IPS-15b (cell line): ENCODE measurements at regions not wholly inside any gene's neighbourhood (a gene's known extent, or its start where the extent isn't known, plus 50 kb on each side); places are given as distances from the start of the nearest gene placed in this dataset.

ENCODE experiments used
- H3K27me3 ChIP-seq: one replicate; pipeline ENCODE4 v1.6.1; 2013; ENCODE audit warnings: low read length; ENCODE audit not compliant: control insufficient read depth, insufficient read depth
- H3K36me3 ChIP-seq: one replicate; pipeline ENCODE4 v1.6.1; 2013; ENCODE audit warnings: low read length; ENCODE audit not compliant: control insufficient read depth, insufficient read depth
- H3K4me1 ChIP-seq: one replicate; pipeline ENCODE4 v1.6.1; 2013; ENCODE audit warnings: mild to moderate bottlenecking, low read length; ENCODE audit not compliant: control insufficient read depth, insufficient read depth
- H3K4me3 ChIP-seq: one replicate; pipeline ENCODE4 v1.5.1; 2013; ENCODE audit warnings: low read depth, low read length
- H3K9ac ChIP-seq: one replicate; pipeline ENCODE4 v1.6.1; 2013; ENCODE audit warnings: low read depth, mild to moderate bottlenecking, low read length
- H3K9me3 ChIP-seq: one replicate; pipeline ENCODE4 v1.6.1; 2013; ENCODE audit warnings: mild to moderate bottlenecking, low read length; ENCODE audit not compliant: control insufficient read depth, insufficient read depth

DNA sequence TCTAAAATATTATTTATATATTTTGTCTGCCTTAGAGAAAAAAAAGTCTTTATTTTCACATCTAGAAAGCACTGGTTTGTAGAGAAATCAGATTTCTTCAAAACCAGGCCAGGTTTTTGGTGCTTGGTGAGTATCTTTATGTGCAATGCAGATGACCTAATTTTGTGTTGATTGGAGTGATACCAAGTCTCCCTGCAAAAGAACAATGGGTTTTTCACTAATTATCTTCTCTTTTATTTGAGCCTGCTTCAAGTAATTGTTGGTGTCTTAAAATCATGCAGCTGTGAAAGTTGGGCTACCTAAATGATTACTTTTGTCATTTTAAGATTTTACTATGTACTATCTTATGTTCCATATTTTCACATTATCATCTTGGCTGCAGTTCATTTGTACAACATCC is 874.7 kb downstream of the TFAP2A start:
- H3K9ac ChIP-seq: no peak overlapping the region
- H3K9me3 ChIP-seq: no peaks in the 10 kb centered on the region
- H3K27me3 ChIP-seq: no peaks in the 10 kb centered on the region
- H3K36me3 ChIP-seq: no peaks in the 10 kb centered on the region
- no peaks in the 10 kb centered on the region for H3K4me1 ChIP-seq
- H3K4me3 ChIP-seq: no peak overlapping the region

- Histone ChIP-seq H3K36me3 (no peaks in the 10 kb centered on the region), H3K9ac (no peak overlapping the region), H3K9me3 (no peaks in the 10 kb centered on the region), H3K4me1 (no peaks in the 10 kb centered on the region), H3K4me3 (no peak overlapping the region), H3K27me3 (no peaks in the 10 kb centered on the region)
Measured at GRCh38 chr6:9539231-9539755, 875.6 kb downstream of the TFAP2A start.

DNA sequence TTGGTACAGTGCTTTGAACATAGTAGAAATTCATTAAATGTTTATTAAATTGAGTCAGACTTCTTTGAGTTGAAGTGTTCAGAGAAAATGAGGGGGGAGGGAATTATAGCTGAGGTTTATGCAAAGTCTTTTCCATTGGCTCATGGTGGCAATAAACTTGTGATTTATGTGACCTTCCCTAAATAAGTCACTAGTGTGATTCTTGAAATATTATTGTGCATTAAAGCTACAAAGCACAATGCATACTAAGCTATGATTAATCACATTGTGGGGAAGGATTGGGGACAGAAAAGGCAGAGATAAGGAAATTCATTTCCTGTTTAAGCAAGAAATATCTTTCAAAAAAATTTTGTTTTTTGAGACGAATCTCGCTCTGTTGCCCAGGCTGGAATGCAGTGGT is 877.5 kb downstream of the TFAP2A start:
- Histone ChIP-seq H3K4me1 (no peaks in the 10 kb centered on the region), H3K9ac (no peak overlapping the region), H3K36me3 (no peaks in the 10 kb centered on the region), H3K9me3 (no peaks in the 10 kb centered on the region), H3K4me3 (no peak overlapping the region), H3K27me3 (no peaks in the 10 kb centered on the region)

- H3K9ac ChIP-seq: no peak overlapping the region
- no peaks in the 10 kb centered on the region for H3K9me3 ChIP-seq
- H3K36me3 ChIP-seq: no peaks in the 10 kb centered on the region
- H3K27me3 ChIP-seq: no peaks in the 10 kb centered on the region
- no peaks in the 10 kb centered on the region for H3K4me1 ChIP-seq
- H3K4me3 ChIP-seq: no peak overlapping the region
Measured at GRCh38 chr6:9535106-9535505, 879.8 kb downstream of the TFAP2A start.

GRCh38 chr6:9532621-9533557 is 882.0 kb downstream of the TFAP2A start:
- no peak overlapping the region for H3K9ac ChIP-seq
- H3K9me3 ChIP-seq: no peaks in the 10 kb centered on the region
- no peak overlapping the region for H3K4me3 ChIP-seq
- no peaks in the 10 kb centered on the region for H3K27me3 ChIP-seq
- no peaks in the 10 kb centered on the region for H3K36me3 ChIP-seq
- no peaks in the 10 kb centered on the region for H3K4me1 ChIP-seq

DNA sequence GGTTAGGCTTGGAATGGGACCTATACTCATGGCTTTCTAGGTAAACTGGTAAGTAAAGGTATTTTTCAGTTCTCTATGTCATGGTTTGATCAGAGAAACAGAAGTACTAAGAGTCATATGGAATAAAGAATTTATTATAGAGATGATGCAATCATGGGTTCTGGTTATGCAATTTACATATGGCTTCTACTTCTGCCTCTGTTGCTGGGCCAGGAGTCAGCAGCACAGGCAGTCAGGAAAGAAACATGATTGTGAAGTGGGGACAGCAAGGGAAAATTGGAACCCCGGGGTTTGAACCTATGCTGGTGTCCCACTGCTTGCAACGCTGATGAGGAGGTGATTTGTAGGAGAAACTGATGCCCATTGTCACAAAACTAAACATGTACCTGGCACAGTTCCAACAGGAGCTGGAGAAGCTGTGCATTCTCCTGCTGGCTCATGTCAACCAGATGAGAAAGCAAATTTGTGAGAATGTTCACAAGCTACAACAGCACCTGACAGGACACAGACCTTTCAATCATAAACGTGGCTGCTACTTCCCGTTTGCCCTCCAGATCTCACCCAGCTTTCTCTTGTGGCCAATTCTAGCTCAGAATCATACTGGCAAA is 887.1 kb downstream of the TFAP2A start:
- no peaks in the 10 kb centered on the region for H3K27me3 ChIP-seq
- no peaks in the 10 kb centered on the region for H3K4me1 ChIP-seq

GRCh38 chr6:9523462-9523861 is 891.4 kb downstream of the TFAP2A start:
- Histone ChIP-seq H3K4me1 (no peaks in the 10 kb centered on the region), H3K9me3 (no peaks in the 10 kb centered on the region), H3K9ac (no peak overlapping the region), H3K36me3 (no peaks in the 10 kb centered on the region), H3K4me3 (no peak overlapping the region), H3K27me3 (no peaks in the 10 kb centered on the region)

More for the DNA sequence above, 887.1 kb downstream of the TFAP2A start:
- Histone ChIP-seq H3K9me3 (no peaks in the 10 kb centered on the region), H3K4me3 (no peak overlapping the region), H3K36me3 (no peaks in the 10 kb centered on the region), H3K9ac (no peak overlapping the region)

DNA sequence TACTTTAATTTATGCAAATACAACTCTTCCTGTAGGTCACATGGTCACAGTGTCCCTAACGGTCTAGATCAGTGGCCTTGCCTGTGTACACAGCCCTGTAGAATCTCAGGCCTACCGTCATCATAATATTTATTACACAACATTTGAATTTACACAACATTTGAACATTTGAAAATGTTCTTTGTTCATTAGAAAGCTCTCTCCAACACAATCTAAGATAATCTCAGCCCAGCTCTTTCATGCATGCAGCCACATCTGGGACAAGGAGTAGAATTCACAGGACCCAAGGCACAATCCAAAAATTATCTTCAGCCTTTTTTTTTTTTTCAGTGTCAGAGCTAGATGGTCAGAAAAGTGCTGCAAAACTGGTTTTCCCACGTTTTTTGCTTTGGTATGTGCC is 892.8 kb downstream of the TFAP2A start:
- H3K4me3 ChIP-seq: no peak overlapping the region

GRCh38 chr6:9521152-9521530 is 893.7 kb downstream of the TFAP2A start:
- H3K27me3 ChIP-seq: no peaks in the 10 kb centered on the region
- no peak overlapping the region for H3K9ac ChIP-seq
- no peaks in the 10 kb centered on the region for H3K4me1 ChIP-seq
- H3K36me3 ChIP-seq: no peaks in the 10 kb centered on the region
- no peak overlapping the region for H3K4me3 ChIP-seq
- no peaks in the 10 kb centered on the region for H3K9me3 ChIP-seq

More for the DNA sequence above, 892.8 kb downstream of the TFAP2A start:
- no peaks in the 10 kb centered on the region for H3K4me1 ChIP-seq
- no peaks in the 10 kb centered on the region for H3K9me3 ChIP-seq
- no peaks in the 10 kb centered on the region for H3K36me3 ChIP-seq
- H3K27me3 ChIP-seq: no peaks in the 10 kb centered on the region
- H3K9ac ChIP-seq: no peak overlapping the region

- Histone ChIP-seq H3K4me1 (peaks cover 2% of the 10 kb centered on the region), H3K36me3 (no peaks in the 10 kb centered on the region), H3K9ac (no peak overlapping the region), H3K27me3 (no peaks in the 10 kb centered on the region), H3K4me3 (no peak overlapping the region), H3K9me3 (no peaks in the 10 kb centered on the region)
Measured at GRCh38 chr6:9520417-9521151, 894.3 kb downstream of the TFAP2A start.

- H3K27me3 ChIP-seq: no peaks in the 10 kb centered on the region
- H3K4me3 ChIP-seq: no peak overlapping the region
- no peaks in the 10 kb centered on the region for H3K36me3 ChIP-seq
- no peaks in the 10 kb centered on the region for H3K9me3 ChIP-seq
- H3K9ac ChIP-seq: no peak overlapping the region
- H3K4me1 ChIP-seq: peaks cover 2% of the 10 kb centered on the region
Measured at GRCh38 chr6:9518431-9518830, 896.4 kb downstream of the TFAP2A start.
